WTC11 (cell line): ENCODE measurements at regions not wholly inside any gene's neighbourhood (a gene's known extent, or its start where the extent isn't known, plus 50 kb on each side); places are given as distances from the start of the nearest gene placed in this dataset.

ENCODE experiments used
- ATAC-seq: fragments of 200-7000 bp; cut with Tn5 transposase; 2 replicates; pipeline ENCODE4 v1.10.0; 2021; ENCODE audit warnings: mild to moderate bottlenecking, moderate library complexity
- CTCF ChIA-PET: fragments of 300-600 bp; sonication (Branson Sonifier 250); formaldehyde crosslinking; loops from one replicate; lab custom pipeline; 2021; ENCODE audit warnings: antibody characterized with exemption; lab: Charles Lee
- POLR2A ChIA-PET: fragments of 350-600 bp; sonication (Branson Sonifier 250); formaldehyde crosslinking; loops from one replicate; lab custom pipeline; 2021; ENCODE audit warnings: antibody characterized with exemption; lab: Charles Lee
- DNase-seq: peaks from one replicate; pipeline ENCODE4 v3.0.0; 2021; ENCODE audit warnings: low spot score
- H3K27ac Mint-ChIP-seq: 2 replicates; pipeline ENCODE4 v1.8.0; 2021; ENCODE audit warnings: mixed read lengths
- H3K27me3 Mint-ChIP-seq: 2 replicates; pipeline ENCODE4 v1.8.0; 2021; ENCODE audit warnings: low read depth, mild to moderate bottlenecking, moderate library complexity, mixed read lengths
- H3K36me3 Mint-ChIP-seq: 2 replicates; pipeline ENCODE4 v1.8.0; 2021; ENCODE audit warnings: mixed read lengths
- H3K4me1 Mint-ChIP-seq: 2 replicates; pipeline ENCODE4 v1.8.0; 2022; ENCODE audit warnings: mixed read lengths
- H3K4me3 Mint-ChIP-seq: 2 replicates; pipeline ENCODE4 v1.8.0; 2021; ENCODE audit warnings: mild to moderate bottlenecking, moderate library complexity, mixed read lengths
- H3K9me3 Mint-ChIP-seq: 2 replicates; pipeline ENCODE4 v1.8.0; 2021; ENCODE audit warnings: mixed read lengths
- ATF1 ChIP-seq: sonication (generic); formaldehyde crosslinking; IDR thresholded peaks from 2 replicates; pipeline ENCODE4 v1.8.1; 2023; ENCODE audit warnings: mild to moderate bottlenecking, moderate library complexity, missing genetic modification reagents
- CREB1 ChIP-seq: sonication (generic); formaldehyde crosslinking; IDR thresholded peaks from 2 replicates; pipeline ENCODE4 v1.8.0; 2023; ENCODE audit warnings: mild to moderate bottlenecking, missing genetic modification reagents
- CREM ChIP-seq: sonication (generic); formaldehyde crosslinking; IDR thresholded peaks from 2 replicates; pipeline ENCODE4 v1.8.1; 2022; ENCODE audit warnings: mild to moderate bottlenecking, missing genetic modification reagents, moderate library complexity
- EMX1 ChIP-seq: fragments of 250-450 bp; sonication (Bioruptor Pico); IDR thresholded peaks from 2 replicates; pipeline ENCODE4 v1.8.0; 2021; ENCODE audit warnings: mild to moderate bottlenecking
- ERG ChIP-seq: fragments of 250-450 bp; sonication (Bioruptor Pico); IDR thresholded peaks from 2 replicates; pipeline ENCODE4 v1.8.0; 2021; ENCODE audit warnings: mild to moderate bottlenecking
- ETV6 ChIP-seq: sonication (generic); formaldehyde crosslinking; IDR thresholded peaks from 2 replicates; pipeline ENCODE4 v1.8.1; 2022; ENCODE audit warnings: mild to moderate bottlenecking, missing genetic modification reagents
- FOXK1 ChIP-seq: sonication (generic); formaldehyde crosslinking; IDR thresholded peaks from 2 replicates; pipeline ENCODE4 v1.8.0; 2022; ENCODE audit warnings: mild to moderate bottlenecking, moderate library complexity, missing genetic modification reagents
- HMGA2 ChIP-seq: fragments of 250-450 bp; sonication (Bioruptor Pico); IDR thresholded peaks from 2 replicates; pipeline ENCODE4 v1.4.0; 2021; ENCODE audit warnings: mild to moderate bottlenecking, moderate library complexity
- HMGXB4 ChIP-seq: sonication (generic); formaldehyde crosslinking; IDR thresholded peaks from 2 replicates; pipeline ENCODE4 v1.8.1; 2023; ENCODE audit warnings: mild to moderate bottlenecking, moderate library complexity, missing genetic modification reagents
- IRF1 ChIP-seq: sonication (generic); formaldehyde crosslinking; IDR thresholded peaks from 2 replicates; pipeline ENCODE4 v1.8.0; 2023; ENCODE audit warnings: missing genetic modification reagents
- IRF2 ChIP-seq: sonication (generic); formaldehyde crosslinking; IDR thresholded peaks from 2 replicates; pipeline ENCODE4 v1.8.0; 2022; ENCODE audit warnings: low read depth, missing genetic modification reagents, borderline replicate concordance
- PRRX2 ChIP-seq: fragments of 250-450 bp; sonication (Bioruptor Pico); IDR thresholded peaks from 2 replicates; pipeline ENCODE4 v1.8.0; 2021; ENCODE audit warnings: mild to moderate bottlenecking
- SP1 ChIP-seq: sonication (generic); formaldehyde crosslinking; conservative IDR thresholded peaks from 2 replicates; pipeline ENCODE4 v1.8.1; 2022; ENCODE audit warnings: missing genetic modification reagents
- TCF7 ChIP-seq: sonication (generic); formaldehyde crosslinking; IDR thresholded peaks from 2 replicates; pipeline ENCODE4 v1.8.0; 2022; ENCODE audit warnings: mild to moderate bottlenecking, low read depth, missing genetic modification reagents, moderate library complexity
- ZNF219 ChIP-seq: sonication (generic); formaldehyde crosslinking; IDR thresholded peaks from 2 replicates; pipeline ENCODE4 v1.8.0; 2023; ENCODE audit warnings: missing genetic modification reagents, mild to moderate bottlenecking, borderline replicate concordance
- ZNF263 ChIP-seq: sonication (generic); formaldehyde crosslinking; IDR thresholded peaks from 2 replicates; pipeline ENCODE4 v1.8.1; 2022; ENCODE audit warnings: low read depth, mild to moderate bottlenecking, moderate library complexity, missing genetic modification reagents
- ZNF512 ChIP-seq: sonication (generic); formaldehyde crosslinking; IDR thresholded peaks from 2 replicates; pipeline ENCODE4 v1.8.1; 2022; ENCODE audit warnings: missing genetic modification reagents, borderline replicate concordance
- ZNF532 ChIP-seq: fragments of 250-450 bp; sonication (Bioruptor Pico); IDR thresholded peaks from 2 replicates; pipeline ENCODE4 v1.9.0; 2021; ENCODE audit warnings: mild to moderate bottlenecking, borderline replicate concordance
- TF ChIP-seq, protein P1 (sequence below): sonication (generic); formaldehyde crosslinking; conservative IDR thresholded peaks from 2 replicates; pipeline ENCODE4 v1.8.1; 2022; ENCODE audit warnings: mild to moderate bottlenecking, missing genetic modification reagents
- TF ChIP-seq, protein P2 (sequence below): sonication (generic); formaldehyde crosslinking; IDR thresholded peaks from 2 replicates; pipeline ENCODE4 v1.8.0; 2023; ENCODE audit warnings: mild to moderate bottlenecking, missing genetic modification reagents
- TF ChIP-seq, protein P3 (sequence below): sonication (generic); formaldehyde crosslinking; IDR thresholded peaks from 2 replicates; pipeline ENCODE4 v1.8.1; 2023; ENCODE audit warnings: mild to moderate bottlenecking, missing genetic modification reagents

GRCh38 chrX:124736553-124737270 is 390.3 kb downstream of the SH2D1A start:
- ChIA-PET CTCF (no interaction called here), POLR2A (no interaction called here)
- peaks cover 66% of the 10 kb centered on the region for H3K4me1 Mint-ChIP-seq
- H3K4me3 Mint-ChIP-seq, result peak overlapping the region; percentile 45
- ATAC-seq (peak; percentile 98), DNase-seq (peak; percentile 86)
- TF ChIP-seq ATF1 (CRISPR knock-in tag), result no peak
- TF ChIP-seq IRF1, result no peak
- TF ChIP-seq FOXK1, result 0 out of 2 replicates have a peak, but pooled peaks have one; percentile 57
- TF ChIP-seq, protein P1, sequence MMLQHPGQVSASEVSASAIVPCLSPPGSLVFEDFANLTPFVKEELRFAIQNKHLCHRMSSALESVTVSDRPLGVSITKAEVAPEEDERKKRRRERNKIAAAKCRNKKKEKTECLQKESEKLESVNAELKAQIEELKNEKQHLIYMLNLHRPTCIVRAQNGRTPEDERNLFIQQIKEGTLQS, result no peak
- TF ChIP-seq ETV6 (CRISPR knock-in tag), result no peak
- TF ChIP-seq, protein P2, sequence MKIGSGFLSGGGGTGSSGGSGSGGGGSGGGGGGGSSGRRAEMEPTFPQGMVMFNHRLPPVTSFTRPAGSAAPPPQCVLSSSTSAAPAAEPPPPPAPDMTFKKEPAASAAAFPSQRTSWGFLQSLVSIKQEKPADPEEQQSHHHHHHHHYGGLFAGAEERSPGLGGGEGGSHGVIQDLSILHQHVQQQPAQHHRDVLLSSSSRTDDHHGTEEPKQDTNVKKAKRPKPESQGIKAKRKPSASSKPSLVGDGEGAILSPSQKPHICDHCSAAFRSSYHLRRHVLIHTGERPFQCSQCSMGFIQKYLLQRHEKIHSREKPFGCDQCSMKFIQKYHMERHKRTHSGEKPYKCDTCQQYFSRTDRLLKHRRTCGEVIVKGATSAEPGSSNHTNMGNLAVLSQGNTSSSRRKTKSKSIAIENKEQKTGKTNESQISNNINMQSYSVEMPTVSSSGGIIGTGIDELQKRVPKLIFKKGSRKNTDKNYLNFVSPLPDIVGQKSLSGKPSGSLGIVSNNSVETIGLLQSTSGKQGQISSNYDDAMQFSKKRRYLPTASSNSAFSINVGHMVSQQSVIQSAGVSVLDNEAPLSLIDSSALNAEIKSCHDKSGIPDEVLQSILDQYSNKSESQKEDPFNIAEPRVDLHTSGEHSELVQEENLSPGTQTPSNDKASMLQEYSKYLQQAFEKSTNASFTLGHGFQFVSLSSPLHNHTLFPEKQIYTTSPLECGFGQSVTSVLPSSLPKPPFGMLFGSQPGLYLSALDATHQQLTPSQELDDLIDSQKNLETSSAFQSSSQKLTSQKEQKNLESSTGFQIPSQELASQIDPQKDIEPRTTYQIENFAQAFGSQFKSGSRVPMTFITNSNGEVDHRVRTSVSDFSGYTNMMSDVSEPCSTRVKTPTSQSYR (CRISPR knock-in tag), result no peak
- TF ChIP-seq SP1, result peak; percentile 34; the same call in 1 of the 2 replicates
- TF ChIP-seq PRRX2, result no peak
- no peaks in the 10 kb centered on the region for H3K36me3 Mint-ChIP-seq
- no peaks in the 10 kb centered on the region for H3K9me3 Mint-ChIP-seq
- H3K27me3 Mint-ChIP-seq, result no peaks in the 10 kb centered on the region
- H3K27ac Mint-ChIP-seq, result peak overlapping the region; percentile 96

- Mint-ChIP-seq H3K4me3 (no peak overlapping the region; the same call in 1 of the 2 replicates), H3K27ac (peak overlapping the region; percentile 96), H3K4me1 (peaks cover 67% of the 10 kb centered on the region), H3K27me3 (no peaks in the 10 kb centered on the region), H3K36me3 (no peaks in the 10 kb centered on the region), H3K9me3 (no peaks in the 10 kb centered on the region)
- ATAC-seq, result peak; percentile 19; the same call in 1 of the 2 replicates
- ChIA-PET POLR2A (no interaction called here), CTCF (no interaction called here)
- DNase-seq, result no peak
- no peak for TF ChIP-seq ZNF219
- TF ChIP-seq HMGA2 (CRISPR knock-in tag), result no peak
- TF ChIP-seq ERG (CRISPR knock-in tag), result no peak
- no peak for TF ChIP-seq TCF7 (CRISPR knock-in tag)
- no peak for TF ChIP-seq CREM (CRISPR knock-in tag)
- no peak for TF ChIP-seq ZNF263 (CRISPR knock-in tag)
- TF ChIP-seq ZNF532 (CRISPR knock-in tag), result no peak
- no peak for TF ChIP-seq CREB1 (CRISPR knock-in tag)
- TF ChIP-seq, protein P3, sequence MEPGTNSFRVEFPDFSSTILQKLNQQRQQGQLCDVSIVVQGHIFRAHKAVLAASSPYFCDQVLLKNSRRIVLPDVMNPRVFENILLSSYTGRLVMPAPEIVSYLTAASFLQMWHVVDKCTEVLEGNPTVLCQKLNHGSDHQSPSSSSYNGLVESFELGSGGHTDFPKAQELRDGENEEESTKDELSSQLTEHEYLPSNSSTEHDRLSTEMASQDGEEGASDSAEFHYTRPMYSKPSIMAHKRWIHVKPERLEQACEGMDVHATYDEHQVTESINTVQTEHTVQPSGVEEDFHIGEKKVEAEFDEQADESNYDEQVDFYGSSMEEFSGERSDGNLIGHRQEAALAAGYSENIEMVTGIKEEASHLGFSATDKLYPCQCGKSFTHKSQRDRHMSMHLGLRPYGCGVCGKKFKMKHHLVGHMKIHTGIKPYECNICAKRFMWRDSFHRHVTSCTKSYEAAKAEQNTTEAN (CRISPR knock-in tag), result no peak
- no peak for TF ChIP-seq IRF2 (CRISPR knock-in tag)
- TF ChIP-seq HMGXB4 (CRISPR knock-in tag), result no peak
- no peak for TF ChIP-seq EMX1 (CRISPR knock-in tag)
- TF ChIP-seq ZNF512 (CRISPR knock-in tag), result no peak
These were observed 391.4 kb downstream of the SH2D1A start for GRCh38 chrX:124737771-124738170.
